GM12873 (cell line): ENCODE measurements at regions not wholly inside any gene's neighbourhood (a gene's known extent, or its start where the extent isn't known, plus 50 kb on each side); places are given as distances from the start of the nearest gene placed in this dataset.

Experiments used
- CTCF ChIP-seq: IDR thresholded peaks from 2 replicates; pipeline ENCODE4 v1.5.1; 2012; ENCODE audit warnings: low read depth, mild to moderate bottlenecking, moderate library complexity, low read length, control low read depth; ENCODE audit not compliant: insufficient read depth; ENCODE audit errors: missing control alignments

GRCh38 chr2:188824125-188824524, 150.0 kb upstream of the COL3A1 start:
- TF ChIP-seq CTCF = no peak

- no peak for TF ChIP-seq CTCF
Measured at GRCh38 chr2:188833331-188833730, 140.8 kb upstream of the COL3A1 start.

GRCh38 chr2:188833799-188834198, 140.4 kb upstream of the COL3A1 start:
- TF ChIP-seq CTCF = no peak

GRCh38 chr2:188835006-188835405, 139.2 kb upstream of the COL3A1 start:
- TF ChIP-seq CTCF = no peak

GRCh38 chr2:188835821-188836220, 138.4 kb upstream of the COL3A1 start:
- TF ChIP-seq CTCF = no peak

GRCh38 chr2:188845692-188846091, 128.5 kb upstream of the COL3A1 start:
- no peak for TF ChIP-seq CTCF

GRCh38 chr2:188848887-188849435, 125.2 kb upstream of the COL3A1 start:
- TF ChIP-seq CTCF = no peak
